ENCODE measurements at regions not wholly inside any gene's neighbourhood (a gene's known extent, or its start where the extent isn't known, plus 50 kb on each side); places are given as distances from the start of the nearest gene placed in this dataset.

- H3K27me3 ChIP-seq (ENCODE audit: insufficient read depth, low read depth, low read length): no peaks in the 10 kb centered on the region
- H3K27ac ChIP-seq (ENCODE audit: low read length): no peak overlapping the region
- H3K9me2 ChIP-seq (ENCODE audit: insufficient read depth, low read length): no peaks in the 10 kb centered on the region
- no peaks in the 10 kb centered on the region for H3K9me3 ChIP-seq (ENCODE audit: low read length)
- no peak overlapping the region for H3K4me2 ChIP-seq (ENCODE audit: low read length)
- no peaks in the 10 kb centered on the region for H4K20me1 ChIP-seq (ENCODE audit: insufficient read depth)
- H3K4me3 ChIP-seq (ENCODE audit: low read length): no peak overlapping the region
- no peak for TF ChIP-seq MXI1 (conservative IDR thresholded peaks at IDR 0.05; ENCODE audit: poor library complexity, severe bottlenecking)
- TF ChIP-seq SMC3 (conservative IDR thresholded peaks at IDR 0.05; ENCODE audit: poor library complexity): no peak
- no peak for TF ChIP-seq CTCF (IDR thresholded peaks at IDR 0.05; ENCODE audit: poor library complexity, severe bottlenecking)
- H2AFZ ChIP-seq (ENCODE audit: low read depth, low read length): no peak overlapping the region
- H3K9ac ChIP-seq (ENCODE audit: low read length): no peak overlapping the region
- H3K36me3 ChIP-seq (ENCODE audit: insufficient read depth, low read length): no peaks in the 10 kb centered on the region
- no peaks in the 10 kb centered on the region for H3K79me2 ChIP-seq (replicated peaks; ENCODE audit: insufficient read depth, low read length)
- H3F3A ChIP-seq (ENCODE audit: insufficient read depth, low read length, poor library complexity, severe bottlenecking): no peaks in the 10 kb centered on the region
Measured at GRCh38 chr7:85522070-85522469, 335.2 kb upstream of the SEMA3D start.

GRCh38 chr7:85521108-85521694 is 334.3 kb upstream of the SEMA3D start:
- Histone ChIP-seq H3F3A (ENCODE audit: insufficient read depth, low read length, poor library complexity, severe bottlenecking) (no peaks in the 10 kb centered on the region), H3K79me2 (replicated peaks; ENCODE audit: insufficient read depth, low read length) (no peaks in the 10 kb centered on the region), H3K27me3 (ENCODE audit: insufficient read depth, low read depth, low read length) (no peaks in the 10 kb centered on the region), H4K20me1 (ENCODE audit: insufficient read depth) (no peaks in the 10 kb centered on the region), H3K9ac (ENCODE audit: low read length) (no peak overlapping the region), H3K4me3 (ENCODE audit: low read length) (no peak overlapping the region), H3K4me2 (ENCODE audit: low read length) (no peak overlapping the region), H3K27ac (ENCODE audit: low read length) (no peak overlapping the region), H2AFZ (ENCODE audit: low read depth, low read length) (no peak overlapping the region), H3K9me2 (ENCODE audit: insufficient read depth, low read length) (no peaks in the 10 kb centered on the region), H3K9me3 (ENCODE audit: low read length) (no peaks in the 10 kb centered on the region), H3K36me3 (ENCODE audit: insufficient read depth, low read length) (no peaks in the 10 kb centered on the region)
- TF ChIP-seq CTCF (IDR thresholded peaks at IDR 0.05; ENCODE audit: poor library complexity, severe bottlenecking) (no peak), TAF1 (IDR thresholded peaks at IDR 0.05; ENCODE audit: low read depth) (no peak), RAD21 (conservative IDR thresholded peaks at IDR 0.05) (no peak), EZH2 (IDR thresholded peaks at IDR 0.05; ENCODE audit: borderline replicate concordance, insufficient read depth, low read length, poor library complexity, severe bottlenecking) (no peak), MXI1 (conservative IDR thresholded peaks at IDR 0.05; ENCODE audit: poor library complexity, severe bottlenecking) (no peak), EP300 (conservative IDR thresholded peaks at IDR 0.05; ENCODE audit: poor library complexity, severe bottlenecking) (no peak)

- Histone ChIP-seq H3K79me2 (replicated peaks; ENCODE audit: insufficient read depth, low read length) (no peaks in the 10 kb centered on the region), H3K9me3 (ENCODE audit: low read length) (no peaks in the 10 kb centered on the region), H3K4me3 (ENCODE audit: low read length) (no peak overlapping the region), H3K27ac (ENCODE audit: low read length) (no peak overlapping the region), H3K4me2 (ENCODE audit: low read length) (no peak overlapping the region), H3F3A (ENCODE audit: insufficient read depth, low read length, poor library complexity, severe bottlenecking) (no peaks in the 10 kb centered on the region), H2AFZ (ENCODE audit: low read depth, low read length) (no peak overlapping the region), H3K36me3 (ENCODE audit: insufficient read depth, low read length) (no peaks in the 10 kb centered on the region), H3K27me3 (ENCODE audit: insufficient read depth, low read depth, low read length) (no peaks in the 10 kb centered on the region), H3K9ac (ENCODE audit: low read length) (no peak overlapping the region), H3K9me2 (ENCODE audit: insufficient read depth, low read length) (no peaks in the 10 kb centered on the region), H4K20me1 (ENCODE audit: insufficient read depth) (no peaks in the 10 kb centered on the region)
- TF ChIP-seq EZH2 (IDR thresholded peaks at IDR 0.05; ENCODE audit: borderline replicate concordance, insufficient read depth, low read length, poor library complexity, severe bottlenecking): no peak
Measured at GRCh38 chr7:85520175-85520574, 333.3 kb upstream of the SEMA3D start.
